Mesenchymal stem cell (in vitro differentiated cells and primary cell): ENCODE measurements at regions not wholly inside any gene's neighbourhood (a gene's known extent, or its start where the extent isn't known, plus 50 kb on each side); places are given as distances from the start of the nearest gene placed in this dataset.

Source experiments
- DNase-seq: peaks from one replicate; pipeline ENCODE4 v3.0.0-alpha.2; 2013
- H2AFZ ChIP-seq: one replicate; pipeline ENCODE4 v1.6.1; 2013; ENCODE audit warnings: low read depth, mild to moderate bottlenecking, control low read depth, inconsistent platforms, low read length, moderate library complexity
- H2AK5ac ChIP-seq: 2 replicates; pipeline ENCODE4 v1.6.1; 2013; ENCODE audit warnings: low read length, moderate library complexity, mild to moderate bottlenecking, inconsistent platforms; ENCODE audit not compliant: severe bottlenecking
- H2BK120ac ChIP-seq: one replicate; pipeline ENCODE4 v1.6.1; 2013; ENCODE audit warnings: low read depth, mild to moderate bottlenecking, inconsistent platforms, low read length, moderate library complexity
- H2BK12ac ChIP-seq, 2 experiments: one replicate each; pipeline ENCODE4 v1.6.1; 2013; ENCODE audit warnings: inconsistent platforms in 2 of 2, low read length in 2 of 2, mild to moderate bottlenecking in 2 of 2, moderate library complexity in 2 of 2, control low read depth in 1 of 2
- H2BK15ac ChIP-seq: one replicate; pipeline ENCODE4 v1.6.1; 2013; ENCODE audit warnings: mild to moderate bottlenecking, low read depth, inconsistent platforms; ENCODE audit not compliant: poor library complexity, severe bottlenecking
- H2BK5ac ChIP-seq: 2 replicates; pipeline ENCODE4 v1.6.1; 2013; ENCODE audit warnings: low read depth, mild to moderate bottlenecking, low read length, control low read depth, inconsistent platforms; ENCODE audit not compliant: poor library complexity, severe bottlenecking
- H3K14ac ChIP-seq, 2 experiments: one replicate each; pipeline ENCODE4 v1.6.1; 2013; ENCODE audit warnings: inconsistent platforms in 2 of 2, low read length in 2 of 2, control low read depth in 1 of 2, mild to moderate bottlenecking in 1 of 2, moderate library complexity in 1 of 2
- H3K18ac ChIP-seq, 2 experiments: one replicate each; pipeline ENCODE4 v1.6.1; 2013; ENCODE audit warnings: inconsistent platforms in 2 of 2, low read length in 2 of 2, control low read depth in 1 of 2, low read depth in 1 of 2, mild to moderate bottlenecking in 1 of 2
- H3K23ac ChIP-seq, 2 experiments: one replicate each; pipeline ENCODE4 v1.6.1; 2013; ENCODE audit warnings: inconsistent platforms in 2 of 2, low read length in 2 of 2, mild to moderate bottlenecking in 2 of 2, moderate library complexity in 2 of 2, control low read depth in 1 of 2
- H3K27ac ChIP-seq: 2 replicates; pipeline ENCODE4 v1.5.1; 2013; ENCODE audit warnings: mild to moderate bottlenecking, moderate library complexity, low read length, control low read depth, inconsistent platforms; ENCODE audit not compliant: poor library complexity, severe bottlenecking
- H3K27me3 ChIP-seq, 2 experiments: 2 replicates each; pipeline versions ENCODE4 v1.6.1 to v1.7.0; 2013; ENCODE audit warnings: low read length in 2 of 2, mild to moderate bottlenecking in 2 of 2, moderate library complexity in 2 of 2, control low read depth in 1 of 2, inconsistent platforms in 1 of 2; ENCODE audit not compliant: control insufficient read depth in 1 of 2, insufficient read depth in 1 of 2
- H3K36me3 ChIP-seq, 2 experiments: 2 replicates each; pipeline versions ENCODE4 v1.6.1 to v1.7.0; 2013; ENCODE audit warnings: low read length in 2 of 2, control low read depth in 1 of 2, inconsistent platforms in 1 of 2, low read depth in 1 of 2, mild to moderate bottlenecking in 1 of 2; ENCODE audit not compliant: insufficient read depth in 2 of 2, control insufficient read depth in 1 of 2
- H3K4ac ChIP-seq, 2 experiments: one replicate each; pipeline ENCODE4 v1.6.1; 2013; ENCODE audit warnings: inconsistent platforms in 2 of 2, low read length in 2 of 2, mild to moderate bottlenecking in 2 of 2, moderate library complexity in 2 of 2, control low read depth in 1 of 2, low read depth in 1 of 2
- H3K4me1 ChIP-seq: 2 replicates; pipeline ENCODE4 v1.6.1; 2013; ENCODE audit warnings: low read depth, low read length, control low read depth; ENCODE audit not compliant: control insufficient read depth, insufficient read depth
- H3K4me2 ChIP-seq: 2 replicates; pipeline ENCODE4 v1.6.1; 2013; ENCODE audit warnings: low read length, mild to moderate bottlenecking, inconsistent platforms; ENCODE audit not compliant: poor library complexity, severe bottlenecking
- H3K4me3 ChIP-seq, 2 experiments: 2 replicates each; pipeline versions ENCODE4 v1.5.1 to v1.7.0; 2013; ENCODE audit warnings: low read length in 2 of 2, mild to moderate bottlenecking in 2 of 2, control low read depth in 1 of 2, low read depth in 1 of 2; ENCODE audit not compliant: insufficient read depth in 1 of 2
- H3K79me1 ChIP-seq: replicated peaks from 2 replicates; pipeline ENCODE4 v1.6.1; 2013; ENCODE audit warnings: mild to moderate bottlenecking, control low read depth, low read length, inconsistent platforms; ENCODE audit not compliant: poor library complexity, severe bottlenecking
- H3K9ac ChIP-seq: 2 replicates; pipeline ENCODE4 v1.7.0; 2013; ENCODE audit warnings: mild to moderate bottlenecking, low read length, moderate library complexity
- H3K9me3 ChIP-seq: 2 replicates; pipeline ENCODE4 v1.7.0; 2013; ENCODE audit warnings: mild to moderate bottlenecking, low read length; ENCODE audit not compliant: control insufficient read depth
- H4K8ac ChIP-seq: one replicate; pipeline ENCODE4 v1.6.1; 2013; ENCODE audit warnings: inconsistent platforms, mild to moderate bottlenecking, low read length, moderate library complexity
- H4K91ac ChIP-seq: one replicate; pipeline ENCODE4 v1.6.1; 2013; ENCODE audit warnings: mild to moderate bottlenecking, low read length, inconsistent platforms
- WGBS: methylation state at CpG from one replicate; pipeline ENCODE4 v1.1.7; 2013; ENCODE audit warnings: mixed read lengths; 5-methylcytosine and 5-hydroxymethylcytosine counted together

DNA sequence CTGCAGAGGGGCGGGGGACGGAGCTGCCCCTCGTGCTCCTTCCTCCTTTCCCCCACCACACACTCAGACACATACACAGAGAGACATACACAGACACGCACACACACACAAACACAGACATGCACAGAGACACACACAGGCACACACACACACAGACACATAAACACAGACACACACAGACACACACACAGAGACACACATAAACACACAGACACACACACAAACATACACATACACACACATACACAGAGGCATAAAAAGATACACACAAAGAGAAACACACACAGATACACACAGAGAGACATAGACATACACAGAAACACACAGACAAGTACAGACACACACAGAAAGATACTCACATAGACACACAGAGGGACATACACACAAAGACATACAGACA is 136.0 kb downstream of the UQCRFS1 start:
- Histone ChIP-seq H3K4me3 (no peak overlapping the region), H3K27ac (no peak overlapping the region), H3K14ac (no peak overlapping the region), H4K91ac (no peak overlapping the region), H2BK15ac (no peak overlapping the region), H3K36me3 (no peaks in the 10 kb centered on the region), H2BK5ac (no peak overlapping the region), H3K18ac (no peak overlapping the region), H3K9me3 (no peaks in the 10 kb centered on the region), H3K27me3 (peaks cover 0 to 21% of the 10 kb centered on the region in 2 experiments), H2AFZ (no peak overlapping the region), H3K9ac (no peak overlapping the region), H2AK5ac (no peak overlapping the region), H3K4me2 (no peak overlapping the region), H2BK120ac (no peak overlapping the region), H3K23ac (no peak overlapping the region), H2BK12ac (no peak overlapping the region), H3K4me1 (no peaks in the 10 kb centered on the region), H4K8ac (no peak overlapping the region), H3K79me1 (no peaks in the 10 kb centered on the region), H3K4ac (no peak overlapping the region)
- 81% methylated on average over 4 of the region's 4 CpGs for WGBS
- no peak for DNase-seq

DNA sequence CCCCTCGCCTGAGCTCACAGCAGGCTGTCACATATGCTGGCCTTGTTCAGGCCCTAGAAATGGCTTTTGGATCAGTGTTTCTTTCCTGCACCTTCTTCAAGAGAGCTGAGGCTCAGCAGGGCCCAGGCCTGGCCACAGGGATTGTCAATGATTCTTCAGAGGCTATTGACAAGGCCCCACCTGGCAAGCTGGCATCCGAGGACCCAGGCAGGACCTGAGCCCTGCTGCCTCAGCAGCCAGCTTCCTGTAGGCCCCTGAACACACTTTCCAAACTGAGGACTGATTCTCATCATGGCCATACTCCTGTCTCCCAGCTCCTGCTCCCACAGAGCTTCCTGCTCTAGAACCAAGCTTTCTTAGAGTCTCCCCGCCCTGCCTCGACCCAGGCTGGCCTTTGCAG is 136.8 kb downstream of the UQCRFS1 start:
- Histone ChIP-seq H2BK5ac (no peak overlapping the region), H3K4me2 (no peak overlapping the region), H3K79me1 (no peaks in the 10 kb centered on the region), H3K4ac (no peak overlapping the region), H3K18ac (no peak overlapping the region), H3K9me3 (no peaks in the 10 kb centered on the region), H3K36me3 (no peaks in the 10 kb centered on the region), H2BK120ac (no peak overlapping the region), H2AFZ (no peak overlapping the region), H2BK12ac (no peak overlapping the region), H4K91ac (no peak overlapping the region), H2BK15ac (no peak overlapping the region), H3K4me3 (no peak overlapping the region), H3K27me3 (peaks cover 0 to 19% of the 10 kb centered on the region in 2 experiments), H2AK5ac (no peak overlapping the region), H3K14ac (no peak overlapping the region), H3K23ac (no peak overlapping the region), H3K9ac (no peak overlapping the region), H3K4me1 (no peaks in the 10 kb centered on the region), H4K8ac (no peak overlapping the region), H3K27ac (no peak overlapping the region)
- no peak for DNase-seq
- 48% methylated on average over 4 of the region's 4 CpGs for WGBS

DNA sequence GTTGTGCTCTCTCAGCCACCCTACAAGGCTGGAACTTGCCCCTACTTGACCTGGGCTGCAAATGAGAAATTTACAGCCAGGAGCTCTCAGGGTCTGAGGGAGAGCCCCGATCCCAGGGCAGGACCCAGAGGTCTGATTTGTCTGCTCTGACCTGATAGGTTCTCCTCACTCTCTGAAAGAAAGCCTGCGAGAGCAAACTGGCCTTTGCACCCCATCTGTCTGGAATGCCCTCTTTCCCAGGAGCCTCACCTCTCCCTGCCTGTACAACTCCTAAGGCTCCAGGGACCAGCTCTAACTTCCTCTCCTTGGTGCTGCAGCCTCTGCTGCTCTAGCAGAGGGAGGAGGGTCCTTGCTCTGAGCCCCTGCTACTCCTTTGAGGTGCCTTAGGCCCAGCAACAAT is 137.8 kb downstream of the UQCRFS1 start:
- 50% methylated on average over 2 of the region's 2 CpGs for WGBS
- H2BK12ac ChIP-seq = no peak overlapping the region
- no peak overlapping the region for H3K9ac ChIP-seq

DNA sequence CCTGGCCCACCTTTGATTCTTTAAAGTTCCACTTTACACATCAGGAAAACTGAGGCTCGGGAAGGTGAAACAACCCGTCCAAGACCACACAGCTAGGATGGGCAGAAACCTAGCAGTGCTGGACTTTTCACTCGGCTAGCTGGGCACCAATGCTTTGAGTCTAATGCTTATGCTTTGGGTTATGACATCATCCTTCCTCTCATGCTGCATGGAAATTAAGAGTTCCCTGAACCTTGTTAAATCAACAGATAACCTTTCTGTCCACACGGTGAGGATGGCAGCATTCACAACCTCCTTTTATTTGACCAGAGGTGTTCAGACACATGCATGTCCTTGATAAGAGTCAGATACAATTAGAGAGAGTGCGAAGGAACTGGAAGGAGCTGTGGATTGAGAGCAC is 138.4 kb downstream of the UQCRFS1 start:
- Histone ChIP-seq H3K79me1 (no peaks in the 10 kb centered on the region), H3K4me2 (no peak overlapping the region), H2BK5ac (no peak overlapping the region), H2BK15ac (no peak overlapping the region), H4K8ac (no peak overlapping the region), H2BK120ac (no peak overlapping the region), H2AK5ac (no peak overlapping the region), H3K9me3 (no peaks in the 10 kb centered on the region), H3K4me3 (no peak overlapping the region), H4K91ac (no peak overlapping the region), H3K27ac (no peak overlapping the region), H3K23ac (no peak overlapping the region), H3K36me3 (no peaks in the 10 kb centered on the region), H3K14ac (no peak overlapping the region), H3K18ac (no peak overlapping the region), H3K27me3 (peaks cover 0 to 3% of the 10 kb centered on the region in 2 experiments), H3K4ac (no peak overlapping the region), H2AFZ (no peak overlapping the region), H3K9ac (no peak overlapping the region), H2BK12ac (no peak overlapping the region), H3K4me1 (no peaks in the 10 kb centered on the region)
- 86% methylated on average over 5 of the region's 5 CpGs for WGBS
- DNase-seq = no peak

More for the DNA sequence above, 137.8 kb downstream of the UQCRFS1 start:
- no peaks in the 10 kb centered on the region for H3K4me1 ChIP-seq
- H4K8ac ChIP-seq = no peak overlapping the region
- H4K91ac ChIP-seq = no peak overlapping the region
- no peak overlapping the region for H3K4me2 ChIP-seq
- H3K36me3 ChIP-seq = no peaks in the 10 kb centered on the region
- H3K27ac ChIP-seq = no peak overlapping the region
- no peak overlapping the region for H3K18ac ChIP-seq
- no peak overlapping the region for H3K4ac ChIP-seq
- H3K23ac ChIP-seq = no peak overlapping the region
- no peaks in the 10 kb centered on the region for H3K9me3 ChIP-seq
- H2BK120ac ChIP-seq = no peak overlapping the region
- no peak for DNase-seq
- peaks cover 0 to 9% of the 10 kb centered on the region in 2 experiments for H3K27me3 ChIP-seq
- H2BK15ac ChIP-seq = no peak overlapping the region
- no peak overlapping the region for H2BK5ac ChIP-seq
- H2AK5ac ChIP-seq = no peak overlapping the region
- H3K14ac ChIP-seq = no peak overlapping the region
- no peak overlapping the region for H2AFZ ChIP-seq
- H3K79me1 ChIP-seq = no peaks in the 10 kb centered on the region
- no peak overlapping the region for H3K4me3 ChIP-seq
